ENCODE measurements at regions not wholly inside any gene's neighbourhood (a gene's known extent, or its start where the extent isn't known, plus 50 kb on each side); places are given as distances from the start of the nearest gene placed in this dataset.

- TF ChIP-seq CUX1 (CRISPR knock-in tag; IDR thresholded peaks at IDR 0.05) (no peak), EP300 (IDR thresholded peaks at IDR 0.05; ENCODE audit: low read length) (no peak), ZNF280A (IDR thresholded peaks at IDR 0.05; ENCODE audit: low read depth, partially characterized antibody) (no peak), ATF1 (CRISPR knock-in tag; IDR thresholded peaks at IDR 0.05) (no peak), ATF1 (tag; IDR thresholded peaks at IDR 0.05) (no peak), CAMTA2 (CRISPR knock-in tag; conservative IDR thresholded peaks at IDR 0.05) (no peak), RAD21 (CRISPR knock-in tag; conservative IDR thresholded peaks at IDR 0.05 in 1 of 2, IDR thresholded peaks at IDR 0.05 in 1 of 2) (no peak), CREB3L1 (IDR thresholded peaks at IDR 0.05; ENCODE audit: borderline replicate concordance, low read depth) (no peak), ETV5 (CRISPR knock-in tag; IDR thresholded peaks at IDR 0.05; ENCODE audit: low read depth) (no peak), CTCF (IDR thresholded peaks at IDR 0.05 in 2 of 3, conservative IDR thresholded peaks at IDR 0.05 in 1 of 3; ENCODE audit: insufficient read depth in 2 of 3, low read depth in 1 of 3, low read length in 3 of 3) (no peak), POLR3A (IDR thresholded peaks at IDR 0.05; ENCODE audit: borderline replicate concordance, extremely low read depth, insufficient read depth, insufficient read length) (no peak), MEF2D (tag; conservative IDR thresholded peaks at IDR 0.05; ENCODE audit: low read depth) (no peak), BCL6 (CRISPR knock-in tag; IDR thresholded peaks at IDR 0.05) (no peak)
These were observed 987.4 kb downstream of the SUCLG1 start for GRCh38 chr2:83471655-83472054.
